ENCODE measurements at regions not wholly inside any gene's neighbourhood (a gene's known extent, or its start where the extent isn't known, plus 50 kb on each side); places are given as distances from the start of the nearest gene placed in this dataset.

- DNase-seq, result no peak
Observed at GRCh38 chr18:27899893-27900292, 277.0 kb downstream of the CDH2 start.

DNA sequence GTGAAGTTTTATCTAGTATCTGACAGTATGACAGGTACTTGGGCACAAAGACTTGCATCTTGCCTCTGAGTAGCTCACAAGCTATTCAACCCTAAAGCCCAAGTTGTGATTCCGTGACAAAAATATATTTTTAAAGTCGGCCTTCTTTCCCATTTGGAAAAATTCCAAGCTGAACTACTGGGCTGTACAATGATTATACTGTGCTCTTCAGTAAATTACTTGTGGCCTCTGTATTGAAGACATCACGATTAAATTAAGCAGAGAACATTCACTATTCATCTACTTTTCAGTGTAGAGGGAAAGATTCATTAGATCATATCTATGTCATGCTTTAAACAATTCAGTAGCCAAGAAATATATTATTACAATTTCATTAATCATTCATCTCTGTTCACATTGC is 282.2 kb downstream of the CDH2 start:
- no peak for DNase-seq

DNA sequence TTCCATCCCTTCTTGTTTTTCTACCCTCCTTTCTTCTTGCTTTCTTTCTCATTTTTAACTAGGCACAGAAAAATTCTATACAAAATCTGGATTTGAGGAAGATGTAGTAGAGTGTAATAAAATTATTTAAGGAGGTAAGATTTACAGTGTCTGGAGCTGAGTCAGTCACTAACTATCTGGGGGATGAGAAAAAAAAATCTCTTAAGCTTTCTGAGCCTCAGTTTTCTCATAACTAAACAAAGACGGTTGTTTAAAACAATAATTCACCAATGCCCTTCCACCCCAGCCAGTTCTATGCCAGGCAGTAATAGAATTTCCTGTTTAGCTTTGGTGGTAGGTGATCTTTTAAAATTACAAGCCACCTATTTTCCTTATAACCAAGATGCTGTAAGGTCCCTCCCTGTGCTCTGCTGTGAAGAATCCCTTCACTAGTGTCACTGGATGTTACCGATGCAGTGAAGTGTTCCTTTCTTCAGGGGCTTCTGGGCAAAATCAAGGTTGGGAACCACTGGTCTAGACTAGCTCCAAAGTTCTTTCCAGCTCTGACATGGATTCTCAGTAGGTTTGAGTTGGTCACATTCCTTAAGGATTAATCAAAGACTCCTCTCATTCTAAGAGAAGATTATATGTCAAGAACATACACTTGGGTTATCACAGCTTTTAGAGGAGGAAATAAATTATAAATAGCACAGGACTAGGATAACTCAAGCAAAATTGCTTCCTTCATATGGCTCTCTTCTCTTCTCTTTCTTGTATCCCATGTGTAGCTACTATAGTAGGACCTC is 289.0 kb downstream of the CDH2 start:
- no peak for DNase-seq

DNA sequence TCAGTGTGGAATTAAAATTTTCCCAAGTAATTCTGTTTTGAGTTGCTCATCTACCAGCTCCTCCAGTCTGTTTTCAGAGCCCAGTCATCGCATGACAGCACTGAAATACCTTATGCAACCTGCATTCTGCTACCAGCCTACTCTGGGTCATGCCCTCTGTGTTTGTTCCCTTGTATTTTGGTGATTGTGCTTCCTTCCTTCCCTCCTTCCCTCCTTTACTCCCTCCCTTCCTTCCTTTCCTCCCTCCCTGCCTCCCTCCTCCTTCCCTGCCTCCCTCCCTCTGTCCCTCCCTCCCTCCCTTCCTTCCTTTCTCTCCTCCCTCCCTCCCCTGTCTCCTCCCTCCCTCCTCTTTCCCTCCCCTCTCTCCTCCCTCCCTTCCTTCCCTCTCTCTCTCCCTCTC is 289.6 kb downstream of the CDH2 start:
- DNase-seq, result no peak

GRCh38 chr18:27879540-27879939 is 297.4 kb downstream of the CDH2 start:
- DNase-seq, result no peak

DNA sequence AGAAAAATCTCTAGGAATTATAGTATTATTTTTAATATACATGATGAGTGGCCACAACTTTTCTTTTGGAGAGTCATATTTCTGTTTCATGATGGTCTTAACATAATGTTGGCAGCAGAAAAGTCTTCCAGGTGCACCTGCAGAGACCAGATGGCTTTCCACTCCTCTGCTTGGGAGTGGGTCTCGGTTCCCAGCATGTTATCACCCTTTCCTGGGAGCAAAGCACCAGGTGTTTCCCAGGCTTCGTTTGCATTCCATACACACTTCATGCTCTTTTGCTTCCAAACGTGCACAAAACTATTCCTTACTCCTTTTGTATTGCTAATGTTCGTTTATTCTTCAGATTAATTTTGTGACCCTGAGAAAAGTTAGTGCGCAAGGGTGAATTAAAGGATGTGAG is 305.2 kb downstream of the CDH2 start:
- no peak for DNase-seq

DNA sequence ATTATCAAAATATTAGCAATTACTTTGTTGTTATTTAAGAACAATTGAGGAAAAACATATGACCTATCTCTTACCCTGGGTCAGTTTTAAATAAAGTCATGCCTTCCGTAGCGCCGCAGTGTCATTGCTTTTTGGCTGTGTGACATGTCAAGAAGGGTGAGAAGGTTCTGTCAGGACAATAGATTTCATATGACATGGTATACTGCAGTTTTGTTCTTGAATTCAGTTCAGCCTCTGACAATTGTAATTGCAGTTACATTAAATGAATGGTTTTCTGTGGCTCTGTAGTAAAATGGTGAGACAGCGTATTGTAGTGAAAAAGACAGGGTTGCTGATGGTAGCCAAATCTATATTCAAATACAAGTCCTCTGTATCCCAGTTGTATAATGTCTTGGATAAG is 307.2 kb downstream of the CDH2 start:
- DNase-seq, result no peak

- DNase-seq, result no peak
Observed at GRCh38 chr18:27865431-27865830, 311.5 kb downstream of the CDH2 start.

- no peak for DNase-seq
Observed at GRCh38 chr18:27863780-27864430, 313.0 kb downstream of the CDH2 start.

- DNase-seq, result no peak
Observed at GRCh38 chr18:27862041-27862682, 314.8 kb downstream of the CDH2 start.

DNA sequence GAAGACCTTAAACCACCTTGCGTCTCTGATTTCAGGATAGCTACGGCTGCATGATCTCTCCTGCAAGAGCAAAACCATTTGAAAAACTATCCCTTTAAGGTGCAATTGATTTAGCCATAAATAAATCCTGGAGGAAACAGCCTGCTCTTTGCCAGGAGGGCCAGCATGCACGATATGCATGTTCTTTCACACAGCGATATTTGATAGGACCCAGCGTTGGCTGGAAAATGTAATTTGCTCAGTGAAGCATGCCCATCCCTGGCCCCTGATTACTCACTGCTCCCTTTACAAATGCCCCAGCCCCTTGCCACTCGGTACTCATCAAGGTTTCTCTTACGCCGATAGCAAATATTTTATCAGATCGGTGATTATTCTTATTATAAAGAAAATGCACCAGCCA is 315.4 kb downstream of the CDH2 start:
- DNase-seq, result no peak

- DNase-seq, result no peak
Observed at GRCh38 chr18:27860701-27861107, 316.2 kb downstream of the CDH2 start.

GRCh38 chr18:27860011-27860410 is 316.9 kb downstream of the CDH2 start:
- no peak for DNase-seq

GRCh38 chr18:27856820-27857219 is 320.1 kb downstream of the CDH2 start:
- DNase-seq, result no peak

- no peak for DNase-seq
Observed at GRCh38 chr18:27855486-27855885, 321.4 kb downstream of the CDH2 start.

DNA sequence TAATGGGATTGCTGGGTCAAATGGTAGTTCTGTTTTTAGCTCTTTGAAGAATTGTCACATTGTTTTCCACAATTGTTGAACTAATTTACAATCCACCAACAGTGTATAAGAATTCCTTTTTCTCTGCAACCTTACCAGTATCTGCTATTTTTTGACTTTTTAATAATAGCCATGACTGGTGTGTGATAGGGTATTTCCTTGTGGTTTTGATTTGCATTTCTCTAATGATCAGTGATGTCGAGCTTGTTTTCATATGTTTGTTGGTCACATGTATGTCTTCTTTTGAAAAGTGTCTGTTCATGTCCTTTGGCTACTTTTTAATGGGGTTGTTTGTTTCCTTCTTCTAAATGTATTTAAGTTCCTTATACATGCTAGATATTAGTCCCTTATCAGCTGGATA is 322.3 kb downstream of the CDH2 start:
- no peak for DNase-seq

GRCh38 chr18:27848336-27848735 is 328.6 kb downstream of the CDH2 start:
- no peak for DNase-seq

GRCh38 chr18:27847412-27847811 is 329.5 kb downstream of the CDH2 start:
- no peak for DNase-seq

DNA sequence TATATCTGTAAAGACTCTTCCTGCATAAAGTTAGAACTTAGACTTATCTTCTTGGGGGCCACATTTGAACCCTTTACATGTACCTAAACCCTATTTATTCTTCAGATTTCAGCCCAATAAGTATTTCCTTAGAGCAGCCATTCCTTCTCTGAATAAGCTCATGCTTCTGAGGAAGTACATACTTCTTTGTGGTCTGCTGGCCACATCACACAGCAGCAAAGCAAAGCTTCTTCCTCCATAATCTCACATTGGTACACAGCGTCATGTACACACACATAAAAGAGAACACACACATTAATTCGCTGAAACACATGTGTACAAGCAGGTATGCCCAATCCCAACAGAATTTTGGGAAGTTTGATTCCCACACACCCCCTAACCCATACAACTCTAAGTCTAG is 331.0 kb downstream of the CDH2 start:
- DNase-seq, result no peak

- no peak for DNase-seq
Observed at GRCh38 chr18:27843783-27844777, 332.9 kb downstream of the CDH2 start.

- no peak for DNase-seq
Observed at GRCh38 chr18:27839141-27839540, 337.8 kb downstream of the CDH2 start.

GRCh38 chr18:27838225-27838624 is 338.7 kb downstream of the CDH2 start:
- DNase-seq, result no peak

DNA sequence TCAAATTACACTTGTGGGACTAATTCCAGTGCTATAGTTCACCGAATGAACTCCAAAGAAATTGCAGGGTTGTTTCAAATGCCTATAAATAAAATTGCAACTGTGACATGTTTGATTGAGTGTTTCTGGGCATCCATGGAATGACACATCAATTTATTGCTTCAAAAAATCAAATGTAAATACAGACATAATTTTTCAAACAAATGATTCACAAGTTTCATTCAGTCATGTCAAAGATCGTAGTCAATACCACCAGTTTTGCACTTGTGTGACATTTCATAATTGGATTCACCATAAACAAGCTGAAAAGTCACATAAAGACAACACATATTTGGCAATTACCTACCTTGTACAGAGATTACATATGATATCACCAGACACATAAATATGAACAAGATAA is 350.8 kb downstream of the CDH2 start:
- DNase-seq, result no peak
